ENCODE measurements at regions not wholly inside any gene's neighbourhood (a gene's known extent, or its start where the extent isn't known, plus 50 kb on each side); places are given as distances from the start of the nearest gene placed in this dataset.
A peak's percentile ranks its signal among the peaks of the same experiment; 100 is the strongest.

- WGBS, result 33% methylated on average over 1 of the region's 1 CpG
- no peak overlapping the region for H3K9ac ChIP-seq (ENCODE audit: low read depth in 1 of 2, low read length in 2 of 2)
- no peak overlapping the region for H3K27ac ChIP-seq (ENCODE audit: low read depth in 1 of 2, low read length in 2 of 2)
- no peak overlapping the region for H3K4me3 ChIP-seq (ENCODE audit: low read depth in 1 of 3, low read length in 3 of 3)
- TF ChIP-seq HNF4A (conservative IDR thresholded peaks at IDR 0.05) (peak; percentile 61 to 65), RAD21 (IDR thresholded peaks at IDR 0.05) (peak; percentile 9 to 12), RXRA (IDR thresholded peaks at IDR 0.05) (peak in 1 of 2 donors; percentile 42), SP1 (IDR thresholded peaks at IDR 0.05) (no peak), CTCF (IDR thresholded peaks at IDR 0.05; ENCODE audit: low read depth, low read length, missing input control) (no peak), FOXA1 (IDR thresholded peaks at IDR 0.05) (no peak)
- no peaks in the 10 kb centered on the region for H3K36me3 ChIP-seq (ENCODE audit: control insufficient read depth in 4 of 4, insufficient read depth in 3 of 4, low read depth in 1 of 4, low read length in 3 of 4)
- H3K9me3 ChIP-seq (ENCODE audit: control insufficient read depth in 4 of 4, low read length in 3 of 4), result peaks cover 0 to 5% (median under 1%) of the 10 kb centered on the region in 4 donors
- H3K4me1 ChIP-seq (ENCODE audit: control insufficient read depth in 4 of 4, insufficient read depth in 4 of 4, low read length in 3 of 4), result no peaks in the 10 kb centered on the region
- no peak for DNase-seq (ENCODE audit: low spot score)
- H3K27me3 ChIP-seq (ENCODE audit: control insufficient read depth in 4 of 4, insufficient read depth in 4 of 4, low read length in 3 of 4), result no peaks in the 10 kb centered on the region
These were observed 334.0 kb upstream of the CPEB2 start for GRCh38 chr4:14668296-14668695.

- TF ChIP-seq FOXA1 (IDR thresholded peaks at IDR 0.05) (no peak), REST (IDR thresholded peaks at IDR 0.05) (no peak), RXRA (IDR thresholded peaks at IDR 0.05) (no peak), FOXA2 (IDR thresholded peaks at IDR 0.05) (no peak), MAX (IDR thresholded peaks at IDR 0.05) (no peak), ZBTB33 (IDR thresholded peaks at IDR 0.05) (no peak), YY1 (IDR thresholded peaks at IDR 0.05) (no peak), CTCF (IDR thresholded peaks at IDR 0.05; ENCODE audit: low read depth, low read length, missing input control) (no peak), NR2F2 (IDR thresholded peaks at IDR 0.05) (no peak), HNF4G (IDR thresholded peaks at IDR 0.05) (no peak), RAD21 (IDR thresholded peaks at IDR 0.05) (no peak), TAF1 (conservative IDR thresholded peaks at IDR 0.05) (no peak), GABPA (IDR thresholded peaks at IDR 0.05 in 1 of 2, conservative IDR thresholded peaks at IDR 0.05 in 1 of 2) (no peak), SP1 (IDR thresholded peaks at IDR 0.05) (no peak), JUND (IDR thresholded peaks at IDR 0.05) (no peak), HNF4A (conservative IDR thresholded peaks at IDR 0.05) (no peak), ATF3 (IDR thresholded peaks at IDR 0.05) (no peak), EGR1 (IDR thresholded peaks at IDR 0.05; ENCODE audit: low read depth in 2 of 2) (no peak)
- 85% methylated on average over 5 of the region's 5 CpGs for whole genome bisulfite sequencing
- Histone ChIP-seq H3K9me3 (ENCODE audit: control insufficient read depth in 4 of 4, low read length in 3 of 4) (peaks cover 0 to 5% (median under 1%) of the 10 kb centered on the region in 4 donors), H3K27me3 (ENCODE audit: control insufficient read depth in 4 of 4, insufficient read depth in 4 of 4, low read length in 3 of 4) (no peaks in the 10 kb centered on the region), H3K4me1 (ENCODE audit: control insufficient read depth in 4 of 4, insufficient read depth in 4 of 4, low read length in 3 of 4) (no peaks in the 10 kb centered on the region), H3K27ac (ENCODE audit: low read depth in 1 of 2, low read length in 2 of 2) (no peak overlapping the region), H3K9ac (ENCODE audit: low read depth in 1 of 2, low read length in 2 of 2) (no peak overlapping the region), H3K4me3 (ENCODE audit: low read depth in 1 of 3, low read length in 3 of 3) (no peak overlapping the region), H3K36me3 (ENCODE audit: control insufficient read depth in 4 of 4, insufficient read depth in 3 of 4, low read depth in 1 of 4, low read length in 3 of 4) (no peaks in the 10 kb centered on the region)
- DNase-seq (ENCODE audit: low spot score), result no peak
These were observed 332.9 kb upstream of the CPEB2 start for GRCh38 chr4:14669371-14669770.

Measured in liver (tissue), 8 donors.